ENCODE measurements at regions not wholly inside any gene's neighbourhood (a gene's known extent, or its start where the extent isn't known, plus 50 kb on each side); places are given as distances from the start of the nearest gene placed in this dataset.

- TF ChIP-seq CTCF (IDR thresholded peaks at IDR 0.05) = no peak
- no peak for TF ChIP-seq EZH2 (IDR thresholded peaks at IDR 0.05; ENCODE audit: borderline replicate concordance, insufficient read depth, low read depth, low read length, poor library complexity, severe bottlenecking)
These were observed 977.3 kb upstream of the CDH2 start for GRCh38 chr18:29154196-29154757.

Data from B cell (primary cell).